WTC11 (cell line): ENCODE measurements at regions not wholly inside any gene's neighbourhood (a gene's known extent, or its start where the extent isn't known, plus 50 kb on each side); places are given as distances from the start of the nearest gene placed in this dataset.

Source experiments
- CTCF ChIP-seq: fragments of 200-600 bp; IDR thresholded peaks from 2 replicates; pipeline ENCODE4 v1.8.0; 2022; ENCODE audit warnings: antibody characterized with exemption
- FOXK1 ChIP-seq: sonication (generic); formaldehyde crosslinking; IDR thresholded peaks from 2 replicates; pipeline ENCODE4 v1.8.0; 2022; ENCODE audit warnings: mild to moderate bottlenecking, moderate library complexity, missing genetic modification reagents
- NFATC4 ChIP-seq: fragments of 250-450 bp; sonication (Bioruptor Pico); IDR thresholded peaks from 2 replicates; pipeline ENCODE4 v1.9.0; 2021; ENCODE audit warnings: mild to moderate bottlenecking
- TF ChIP-seq, protein P1 (sequence below): sonication (generic); formaldehyde crosslinking; IDR thresholded peaks from 2 replicates; pipeline ENCODE4 v1.8.1; 2022; ENCODE audit warnings: mild to moderate bottlenecking, moderate library complexity, missing genetic modification reagents

DNA sequence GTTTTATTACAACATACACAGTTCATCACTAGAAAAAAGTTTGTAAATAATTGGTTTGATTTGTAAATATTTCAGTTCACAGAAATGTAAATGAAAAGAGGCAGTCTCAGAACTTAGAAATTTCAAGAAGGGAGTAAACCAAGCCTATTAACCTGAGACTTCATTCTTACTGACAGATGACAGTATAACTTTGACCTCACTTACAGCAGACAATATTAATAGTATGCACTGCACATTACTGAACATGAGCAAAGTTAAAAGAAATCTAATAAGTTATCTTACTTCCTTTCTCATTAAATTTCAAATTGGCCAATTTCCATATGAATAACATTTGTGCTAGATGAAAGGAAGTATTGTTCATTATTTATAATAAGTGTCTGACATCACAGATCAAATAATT lies 235.8 kb downstream of the SLC6A15 start:
- TF ChIP-seq CTCF (no peak), FOXK1 (CRISPR knock-in tag) (no peak), NFATC4 (CRISPR knock-in tag) (no peak)
- TF ChIP-seq, protein P1, sequence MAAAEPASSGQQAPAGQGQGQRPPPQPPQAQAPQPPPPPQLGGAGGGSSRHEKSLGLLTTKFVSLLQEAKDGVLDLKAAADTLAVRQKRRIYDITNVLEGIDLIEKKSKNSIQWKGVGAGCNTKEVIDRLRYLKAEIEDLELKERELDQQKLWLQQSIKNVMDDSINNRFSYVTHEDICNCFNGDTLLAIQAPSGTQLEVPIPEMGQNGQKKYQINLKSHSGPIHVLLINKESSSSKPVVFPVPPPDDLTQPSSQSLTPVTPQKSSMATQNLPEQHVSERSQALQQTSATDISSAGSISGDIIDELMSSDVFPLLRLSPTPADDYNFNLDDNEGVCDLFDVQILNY: no peak
